HFF-Myc (cell line): ENCODE measurements at regions not wholly inside any gene's neighbourhood (a gene's known extent, or its start where the extent isn't known, plus 50 kb on each side); places are given as distances from the start of the nearest gene placed in this dataset.

ENCODE experiments used
- DNase-seq: peaks from one replicate; pipeline ENCODE4 v3.0.0-alpha.2; 2011; ENCODE audit warnings: low read depth; ENCODE audit errors: extremely low read depth
- H3K4me3 ChIP-seq: replicated peaks from 2 replicates; pipeline ENCODE4 v1.5.1; 2011; ENCODE audit warnings: low read depth, mild to moderate bottlenecking, control low read depth, low read length
- CTCF ChIP-seq: IDR thresholded peaks from 2 replicates; pipeline ENCODE4 v1.5.1; 2012; ENCODE audit warnings: mild to moderate bottlenecking, low read depth, low read length, control low read depth; ENCODE audit errors: missing control alignments

- no peak for DNase-seq
- no peak for TF ChIP-seq CTCF
- no peak overlapping the region for H3K4me3 ChIP-seq
These were observed 227.8 kb downstream of the PLK2 start for GRCh38 chr5:58232130-58232529.

- no peak for TF ChIP-seq CTCF
- DNase-seq, result no peak
- H3K4me3 ChIP-seq, result no peak overlapping the region
These were observed 228.8 kb downstream of the PLK2 start for GRCh38 chr5:58231041-58231440.

GRCh38 chr5:58228896-58229295 lies 231.0 kb downstream of the PLK2 start:
- DNase-seq, result no peak
- H3K4me3 ChIP-seq, result no peak overlapping the region
- TF ChIP-seq CTCF, result no peak

GRCh38 chr5:58227858-58228257 lies 232.0 kb downstream of the PLK2 start:
- TF ChIP-seq CTCF, result no peak
- no peak overlapping the region for H3K4me3 ChIP-seq
- no peak for DNase-seq

- TF ChIP-seq CTCF, result no peak
- H3K4me3 ChIP-seq, result no peak overlapping the region
- DNase-seq, result no peak
These were observed 235.2 kb downstream of the PLK2 start for GRCh38 chr5:58224661-58225060.

GRCh38 chr5:58224221-58224620 lies 235.7 kb downstream of the PLK2 start:
- H3K4me3 ChIP-seq, result no peak overlapping the region
- no peak for DNase-seq
- TF ChIP-seq CTCF, result no peak

- no peak for TF ChIP-seq CTCF
- no peak overlapping the region for H3K4me3 ChIP-seq
- no peak for DNase-seq
These were observed 244.5 kb downstream of the PLK2 start for GRCh38 chr5:58215364-58215763.
